ENCODE measurements at regions not wholly inside any gene's neighbourhood (a gene's known extent, or its start where the extent isn't known, plus 50 kb on each side); places are given as distances from the start of the nearest gene placed in this dataset.

DNA sequence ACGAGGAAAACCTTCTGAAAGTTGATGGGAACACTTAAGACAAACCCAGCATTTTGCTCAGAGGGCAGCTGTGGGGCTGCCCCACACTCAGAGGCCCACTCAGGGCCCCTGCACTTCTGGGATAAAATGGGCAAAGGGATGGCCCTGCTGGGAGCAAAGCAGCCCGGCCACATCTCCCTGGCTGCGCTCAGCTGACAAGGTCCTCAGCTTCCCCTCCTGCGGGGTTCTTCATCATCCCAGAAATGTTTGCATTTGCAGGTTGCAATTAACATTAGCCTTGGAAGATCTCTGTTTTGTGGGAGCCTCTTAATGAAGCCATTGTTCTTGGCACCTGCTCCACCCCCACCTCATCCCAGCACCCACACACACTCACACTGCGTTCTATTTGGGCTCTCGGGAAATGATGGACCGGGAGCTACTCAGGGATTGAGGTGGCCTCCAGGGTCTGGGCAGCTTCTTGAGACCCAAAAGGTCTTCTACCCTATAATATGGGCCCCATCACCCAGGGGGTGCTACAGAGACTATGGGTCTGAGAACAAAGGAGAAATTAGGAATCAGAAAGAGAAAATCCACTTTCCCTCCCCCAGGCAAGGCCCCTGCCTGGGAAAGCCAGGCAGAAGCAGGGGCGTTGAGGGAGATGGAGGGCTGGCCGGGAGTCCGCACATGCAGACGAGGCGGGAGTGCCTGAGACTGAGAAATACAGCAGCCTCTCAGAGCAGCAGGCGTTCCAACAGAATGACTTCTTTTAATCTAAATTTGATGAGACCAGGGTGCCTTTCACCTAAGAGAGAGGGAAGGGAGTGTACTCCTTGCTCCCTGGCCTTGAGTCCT is 53.7 kb upstream of the RPL38 start:
- no peak for DNase-seq

DNA sequence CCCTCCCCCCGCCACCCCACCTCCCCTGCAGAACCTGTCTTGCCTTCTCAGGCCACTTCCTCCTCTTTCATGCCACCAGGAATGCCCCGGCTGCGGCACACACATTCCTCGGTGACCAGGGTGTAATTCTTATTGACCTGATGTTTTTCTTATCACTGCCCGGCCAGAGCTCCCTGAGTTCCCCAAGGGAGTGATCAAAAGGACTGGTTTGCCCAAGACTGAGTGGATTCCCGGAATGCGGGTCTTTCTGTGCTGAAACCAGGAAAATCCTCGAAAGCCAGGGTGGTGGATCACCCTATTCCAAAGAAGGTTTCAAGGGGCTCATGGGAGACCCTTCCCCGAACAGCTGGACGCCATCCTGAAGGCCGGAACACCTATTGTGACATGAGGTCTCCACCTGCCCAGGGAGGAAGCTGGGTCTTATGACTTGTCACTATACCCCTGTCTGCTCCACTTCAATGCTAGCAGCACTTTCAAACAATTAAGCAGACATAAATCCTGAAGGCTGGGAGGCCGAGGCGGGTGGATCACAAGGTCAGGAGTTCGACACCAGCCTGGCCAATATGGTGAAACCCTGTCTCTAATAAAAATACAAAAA is 53.0 kb upstream of the RPL38 start:
- DNase-seq, result no peak

GRCh38 chr17:74151551-74152315 is 51.7 kb upstream of the RPL38 start:
- no peak for DNase-seq

DNA sequence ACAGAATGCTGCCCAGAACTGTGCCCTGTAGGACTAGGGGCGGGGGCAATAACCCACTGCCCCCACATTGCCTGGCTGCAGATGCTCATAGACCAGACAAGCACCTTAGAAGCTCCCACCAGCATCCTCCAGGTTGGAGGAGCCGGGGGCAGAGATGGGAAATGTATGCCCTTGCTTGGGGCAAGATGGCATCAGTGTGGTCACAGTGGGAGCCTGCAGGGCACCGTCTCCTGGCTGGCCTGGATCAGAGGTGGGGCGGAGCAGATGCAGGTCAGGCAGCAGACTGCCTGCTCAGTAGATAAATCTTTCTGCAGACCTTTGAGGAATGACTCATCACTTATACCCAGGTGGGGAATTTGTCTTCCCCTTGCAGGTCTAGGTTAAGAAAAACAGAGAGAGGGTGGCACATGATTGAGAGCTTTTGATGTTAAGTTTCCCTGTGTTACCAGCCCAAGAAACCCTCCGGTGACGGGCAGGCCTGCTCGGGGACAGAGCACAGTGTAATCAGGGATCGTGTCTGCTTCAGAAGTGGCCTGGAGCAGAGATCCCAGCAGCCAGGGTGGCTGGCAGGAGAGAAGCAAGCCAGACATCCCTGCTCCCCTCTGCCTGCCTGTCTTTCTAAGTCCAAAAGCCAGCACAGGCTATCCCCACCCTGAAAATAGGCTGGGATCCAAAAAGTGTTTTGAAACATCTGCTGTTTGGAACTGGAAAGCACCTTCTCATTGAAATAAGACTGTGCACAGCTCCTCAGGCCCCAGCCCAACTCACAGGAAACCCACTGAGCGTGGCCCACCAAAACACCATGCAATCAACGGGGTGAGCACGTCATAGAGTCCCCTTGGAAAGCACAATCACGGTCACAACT is 50.7 kb upstream of the RPL38 start:
- DNase-seq, result no peak

GRCh38 chr17:74153456-74153810 is 50.0 kb upstream of the RPL38 start:
- no peak for DNase-seq
